ENCODE measurements at regions not wholly inside any gene's neighbourhood (a gene's known extent, or its start where the extent isn't known, plus 50 kb on each side); places are given as distances from the start of the nearest gene placed in this dataset.

- no peaks in the 10 kb centered on the region for H3K27me3 Mint-ChIP-seq
- no peak for DNase-seq
- H3K4me3 Mint-ChIP-seq: no peak overlapping the region
- H3K27ac Mint-ChIP-seq: no peak overlapping the region
- H3K9me3 Mint-ChIP-seq: no peaks in the 10 kb centered on the region
- ATAC-seq (replicated peaks): no peak
- no peaks in the 10 kb centered on the region for H3K4me1 Mint-ChIP-seq (ENCODE audit: low read depth in 2 of 2)
- no peaks in the 10 kb centered on the region for H3K36me3 Mint-ChIP-seq (ENCODE audit: insufficient read depth)
Measured at GRCh38 chr4:8760561-8760960, 111.1 kb downstream of the HMX1 start.

GRCh38 chr4:8759987-8760386 is 111.7 kb downstream of the HMX1 start:
- DNase-seq (no peak), ATAC-seq (replicated peaks) (no peak)
- Mint-ChIP-seq H3K4me3 (no peak overlapping the region), H3K9me3 (no peaks in the 10 kb centered on the region), H3K27me3 (no peaks in the 10 kb centered on the region), H3K27ac (no peak overlapping the region), H3K4me1 (ENCODE audit: low read depth in 2 of 2) (no peaks in the 10 kb centered on the region), H3K36me3 (ENCODE audit: insufficient read depth) (no peaks in the 10 kb centered on the region)

- Mint-ChIP-seq H3K36me3 (ENCODE audit: insufficient read depth) (no peaks in the 10 kb centered on the region), H3K9me3 (no peaks in the 10 kb centered on the region)
Measured at GRCh38 chr4:8756816-8757215, 114.8 kb downstream of the HMX1 start.

GRCh38 chr4:8754634-8755589 is 116.7 kb downstream of the HMX1 start:
- Mint-ChIP-seq H3K27ac (no peak overlapping the region), H3K27me3 (no peaks in the 10 kb centered on the region), H3K4me1 (ENCODE audit: low read depth in 2 of 2) (no peaks in the 10 kb centered on the region), H3K36me3 (ENCODE audit: insufficient read depth) (no peaks in the 10 kb centered on the region), H3K9me3 (no peaks in the 10 kb centered on the region), H3K4me3 (no peak overlapping the region)
- no peak for DNase-seq
- no peak for ATAC-seq (replicated peaks)

More at GRCh38 chr4:8756816-8757215, 114.8 kb downstream of the HMX1 start:
- DNase-seq (no peak), ATAC-seq (replicated peaks) (no peak)
- Mint-ChIP-seq H3K27ac (no peak overlapping the region), H3K4me3 (no peak overlapping the region), H3K4me1 (ENCODE audit: low read depth in 2 of 2) (no peaks in the 10 kb centered on the region), H3K27me3 (no peaks in the 10 kb centered on the region)

- H3K27ac Mint-ChIP-seq: no peak overlapping the region
- no peaks in the 10 kb centered on the region for H3K36me3 Mint-ChIP-seq (ENCODE audit: insufficient read depth)
- no peak overlapping the region for H3K4me3 Mint-ChIP-seq
- H3K9me3 Mint-ChIP-seq: peaks cover 0 to 8% of the 10 kb centered on the region in 2 donors
- peaks cover 0 to 9% of the 10 kb centered on the region in 2 donors for H3K27me3 Mint-ChIP-seq
- H3K4me1 Mint-ChIP-seq (ENCODE audit: low read depth in 2 of 2): no peaks in the 10 kb centered on the region
- ATAC-seq (replicated peaks): no peak
- DNase-seq: no peak
Measured at GRCh38 chr4:8748236-8748575, 123.4 kb downstream of the HMX1 start.

GRCh38 chr4:8747467-8748235 is 124.0 kb downstream of the HMX1 start:
- no peaks in the 10 kb centered on the region for H3K36me3 Mint-ChIP-seq (ENCODE audit: insufficient read depth)
- H3K27me3 Mint-ChIP-seq: peaks cover 0 to 9% of the 10 kb centered on the region in 2 donors
- no peak for DNase-seq
- no peaks in the 10 kb centered on the region for H3K4me1 Mint-ChIP-seq (ENCODE audit: low read depth in 2 of 2)
- H3K9me3 Mint-ChIP-seq: peaks cover 0 to 8% of the 10 kb centered on the region in 2 donors
- no peak overlapping the region for H3K27ac Mint-ChIP-seq
- no peak for ATAC-seq (replicated peaks)
- no peak overlapping the region for H3K4me3 Mint-ChIP-seq

- Mint-ChIP-seq H3K9me3 (peaks cover 0 to 8% of the 10 kb centered on the region in 2 donors), H3K4me3 (no peak overlapping the region), H3K36me3 (ENCODE audit: insufficient read depth) (no peaks in the 10 kb centered on the region), H3K27ac (no peak overlapping the region), H3K4me1 (ENCODE audit: low read depth in 2 of 2) (no peaks in the 10 kb centered on the region), H3K27me3 (peaks cover 0 to 12% of the 10 kb centered on the region in 2 donors)
- no peak for DNase-seq
- no peak for ATAC-seq (replicated peaks)
Measured at GRCh38 chr4:8746523-8747466, 124.8 kb downstream of the HMX1 start.

GRCh38 chr4:8745826-8746225 is 125.8 kb downstream of the HMX1 start:
- Mint-ChIP-seq H3K9me3 (peaks cover 0 to 8% of the 10 kb centered on the region in 2 donors), H3K4me1 (ENCODE audit: low read depth in 2 of 2) (no peaks in the 10 kb centered on the region), H3K4me3 (no peak overlapping the region), H3K36me3 (ENCODE audit: insufficient read depth) (no peaks in the 10 kb centered on the region), H3K27ac (no peak overlapping the region), H3K27me3 (peaks cover 0 to 22% of the 10 kb centered on the region in 2 donors)
- ATAC-seq (replicated peaks) (no peak), DNase-seq (no peak)

GRCh38 chr4:8745005-8745790 is 126.4 kb downstream of the HMX1 start:
- no peak for ATAC-seq (replicated peaks)
- H3K27me3 Mint-ChIP-seq: peaks cover 0 to 24% of the 10 kb centered on the region in 2 donors
- DNase-seq: no peak

GRCh38 chr4:8744083-8744805 is 127.4 kb downstream of the HMX1 start:
- ATAC-seq (replicated peaks) (no peak), DNase-seq (no peak)
- Mint-ChIP-seq H3K27me3 (peaks cover 0 to 24% of the 10 kb centered on the region in 2 donors), H3K4me3 (no peak overlapping the region), H3K36me3 (ENCODE audit: insufficient read depth) (no peaks in the 10 kb centered on the region), H3K9me3 (peaks cover 0 to 8% of the 10 kb centered on the region in 2 donors), H3K4me1 (ENCODE audit: low read depth in 2 of 2) (no peaks in the 10 kb centered on the region), H3K27ac (no peak overlapping the region)

More at GRCh38 chr4:8745005-8745790, 126.4 kb downstream of the HMX1 start:
- H3K27ac Mint-ChIP-seq: no peak overlapping the region
- H3K4me1 Mint-ChIP-seq (ENCODE audit: low read depth in 2 of 2): no peaks in the 10 kb centered on the region
- H3K4me3 Mint-ChIP-seq: no peak overlapping the region
- H3K9me3 Mint-ChIP-seq: peaks cover 0 to 8% of the 10 kb centered on the region in 2 donors
- H3K36me3 Mint-ChIP-seq (ENCODE audit: insufficient read depth): no peaks in the 10 kb centered on the region

- ATAC-seq (replicated peaks): no peak
- Mint-ChIP-seq H3K27me3 (peaks cover 0 to 24% of the 10 kb centered on the region in 2 donors), H3K4me3 (no peak overlapping the region), H3K36me3 (ENCODE audit: insufficient read depth) (no peaks in the 10 kb centered on the region), H3K9me3 (peaks cover 0 to 8% of the 10 kb centered on the region in 2 donors), H3K27ac (no peak overlapping the region), H3K4me1 (ENCODE audit: low read depth in 2 of 2) (no peaks in the 10 kb centered on the region)
- no peak for DNase-seq
Measured at GRCh38 chr4:8742546-8742945, 129.1 kb downstream of the HMX1 start.
